ENCODE measurements at regions not wholly inside any gene's neighbourhood (a gene's known extent, or its start where the extent isn't known, plus 50 kb on each side); places are given as distances from the start of the nearest gene placed in this dataset.
"Not testable (repeated sequence)": the region's sequence is repeated elsewhere in the genome, so short reads cannot be mapped to it uniquely, and the experiment has no call there.

DNA sequence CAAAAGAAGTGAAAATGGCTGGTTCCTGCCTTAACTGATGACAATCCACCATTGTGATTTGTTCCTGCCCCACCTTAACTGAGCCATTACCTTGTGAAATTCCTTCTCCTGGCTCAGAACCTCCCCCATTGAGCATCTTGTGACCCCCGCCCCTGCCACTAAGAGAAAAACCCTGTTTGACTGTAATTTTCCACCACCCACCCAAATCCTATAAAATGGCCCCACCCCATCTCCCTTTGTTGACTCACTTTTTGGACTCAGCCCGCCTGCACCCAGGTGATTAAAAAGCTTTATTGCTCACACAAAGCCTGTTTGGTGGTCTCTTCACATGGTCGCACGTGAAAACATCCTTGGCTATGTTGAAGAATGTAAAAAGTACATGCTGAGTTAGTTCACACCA, 197.6 kb upstream of the FBN2 start:
- not testable (repeated sequence) for DNase-seq (ENCODE audit: low spot score)

DNA sequence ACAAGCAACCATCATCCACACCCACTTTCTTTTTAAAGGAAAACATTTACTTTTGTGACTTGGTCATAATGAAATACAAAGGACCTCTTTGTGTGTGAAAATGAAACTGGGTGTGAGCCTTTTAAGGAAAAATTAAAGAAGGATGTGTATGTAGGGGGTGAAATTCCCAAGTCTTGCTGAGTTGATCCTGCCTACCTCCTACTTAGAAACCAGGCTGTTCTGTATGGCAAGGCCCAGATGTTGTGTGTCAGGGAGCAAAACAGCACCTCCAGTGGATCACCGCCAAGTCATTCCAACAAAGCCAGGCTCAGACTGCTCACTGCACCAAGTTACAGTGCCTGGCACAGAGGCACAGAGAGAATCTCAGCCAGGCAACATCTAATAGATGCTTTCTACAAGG, 198.5 kb upstream of the FBN2 start:
- DNase-seq (ENCODE audit: low spot score): peak; percentile 24

GRCh38 chr5:128749136-128749898, 211.3 kb upstream of the FBN2 start:
- DNase-seq (ENCODE audit: low spot score): no peak

DNA sequence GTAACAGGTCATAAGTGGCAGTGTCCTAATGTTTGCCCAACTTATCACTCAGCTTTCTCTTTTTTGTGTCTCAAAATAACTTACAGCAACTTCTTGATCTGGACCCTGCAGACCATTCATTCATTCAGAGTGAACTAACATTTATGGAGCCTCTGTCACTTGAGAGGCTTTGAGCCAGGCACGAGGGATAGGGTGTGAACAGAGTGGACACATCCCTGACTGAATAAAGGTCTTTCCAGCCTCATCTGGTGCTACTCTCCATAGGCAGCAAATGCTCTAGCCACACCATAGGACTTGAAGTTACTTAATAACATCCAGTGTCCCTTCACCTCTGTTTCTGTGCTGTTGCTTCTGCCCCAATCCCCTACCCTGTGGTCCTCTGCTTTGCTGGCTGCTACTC, 212.1 kb upstream of the FBN2 start:
- DNase-seq (ENCODE audit: low spot score): no peak

GRCh38 chr5:128757196-128757959, 207.9 kb upstream of the SLC27A6 start:
- DNase-seq (ENCODE audit: low spot score): no peak

DNA sequence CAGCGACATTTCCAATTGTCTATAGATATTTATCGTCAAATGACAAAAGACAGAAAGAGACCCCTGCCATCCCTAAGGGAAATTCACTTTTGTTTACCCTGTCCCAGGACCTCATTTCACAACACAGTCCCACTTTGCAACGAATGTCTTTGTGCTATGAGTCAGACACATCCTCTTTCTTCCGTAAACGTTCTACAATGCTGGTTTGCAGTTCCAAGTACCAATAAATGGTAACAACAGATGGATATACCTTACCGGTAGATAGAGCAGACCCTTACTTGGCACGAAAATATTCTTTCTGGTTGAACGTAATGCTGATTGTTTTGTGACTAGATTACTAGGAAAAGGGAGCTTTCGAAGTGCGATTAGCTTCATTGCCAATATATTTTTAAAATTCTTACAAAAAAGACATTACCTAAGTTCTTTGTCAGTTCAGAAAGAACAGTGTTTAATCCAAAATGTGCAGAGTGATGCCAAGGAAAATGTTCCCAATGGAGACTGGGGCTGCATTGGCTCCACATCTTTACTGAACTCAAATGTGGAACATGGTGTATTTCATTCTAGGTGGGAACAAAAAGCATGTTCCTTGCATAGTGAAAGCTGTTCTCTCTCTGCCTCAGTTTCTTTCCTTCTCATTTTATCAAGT, 202.5 kb upstream of the SLC27A6 start:
- no peak for DNase-seq (ENCODE audit: low spot score)

DNA sequence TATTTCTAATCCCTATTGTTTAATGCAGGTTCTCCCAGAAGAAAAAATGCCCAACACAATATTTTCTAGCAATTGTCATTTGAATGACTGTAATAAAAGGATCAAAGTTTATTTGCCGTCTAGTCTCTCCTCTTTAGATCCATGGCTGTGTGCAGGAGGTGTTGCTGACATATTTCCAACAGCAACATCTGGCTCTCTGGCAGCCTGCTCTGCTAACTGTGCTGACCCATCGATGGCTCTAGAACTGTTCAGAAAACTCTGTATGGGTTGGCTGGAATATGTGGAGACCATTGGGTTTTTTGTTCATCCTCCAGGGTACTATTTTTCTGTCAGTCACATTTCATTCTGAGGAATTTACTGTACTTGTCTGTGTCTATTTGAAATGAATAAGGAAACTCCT, 202.0 kb upstream of the SLC27A6 start:
- no peak for DNase-seq (ENCODE audit: low spot score)

- DNase-seq (ENCODE audit: low spot score): no peak
Measured at GRCh38 chr5:128764601-128765310, 200.5 kb upstream of the SLC27A6 start.

GRCh38 chr5:128765448-128766061, 199.7 kb upstream of the SLC27A6 start:
- DNase-seq (ENCODE audit: low spot score): no peak

GRCh38 chr5:128766406-128766805, 198.9 kb upstream of the SLC27A6 start:
- no peak for DNase-seq (ENCODE audit: low spot score)

DNA sequence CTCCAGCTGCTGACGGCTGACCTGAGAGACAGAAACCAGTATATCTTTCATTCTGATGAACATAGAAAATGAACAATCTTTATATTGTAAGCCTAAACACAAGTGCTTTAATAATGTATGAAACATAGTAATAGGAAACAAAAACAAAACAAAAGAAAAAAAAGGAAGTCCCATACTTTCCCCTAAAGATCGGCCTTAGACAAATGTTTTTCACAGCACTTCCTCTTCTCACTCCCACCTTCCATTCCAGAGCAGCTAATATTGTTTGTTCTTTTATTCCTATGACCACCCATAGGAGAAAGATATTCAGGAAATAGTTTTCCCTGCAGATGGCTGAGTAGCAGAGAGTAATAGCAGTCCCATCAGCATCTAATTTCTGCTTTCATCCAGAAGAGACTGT, 194.4 kb upstream of the SLC27A6 start:
- DNase-seq (ENCODE audit: low spot score): no peak

DNA sequence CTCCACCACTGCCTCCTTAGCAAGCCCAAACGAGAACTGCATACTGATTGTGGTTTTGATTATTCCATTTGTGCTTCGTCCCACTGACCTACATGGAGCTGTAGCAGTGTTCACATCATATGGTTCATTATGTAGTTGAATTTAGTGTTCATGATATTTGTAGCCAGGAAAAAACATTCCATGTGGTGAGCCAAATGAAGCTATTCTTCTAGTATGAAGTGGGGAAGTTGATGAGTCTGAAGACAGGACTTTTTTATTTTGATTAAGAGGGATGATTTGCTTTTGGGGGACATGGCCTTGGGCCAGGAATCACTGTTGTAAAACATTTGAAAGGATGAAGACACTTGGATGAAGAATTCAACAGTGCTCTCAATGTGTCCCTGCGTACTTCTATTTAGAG, 192.9 kb upstream of the SLC27A6 start:
- no peak for DNase-seq (ENCODE audit: low spot score)

GRCh38 chr5:128773378-128773777, 191.9 kb upstream of the SLC27A6 start:
- DNase-seq (ENCODE audit: low spot score): no peak

- DNase-seq (ENCODE audit: low spot score): no peak
Measured at GRCh38 chr5:128774605-128775004, 190.7 kb upstream of the SLC27A6 start.

DNA sequence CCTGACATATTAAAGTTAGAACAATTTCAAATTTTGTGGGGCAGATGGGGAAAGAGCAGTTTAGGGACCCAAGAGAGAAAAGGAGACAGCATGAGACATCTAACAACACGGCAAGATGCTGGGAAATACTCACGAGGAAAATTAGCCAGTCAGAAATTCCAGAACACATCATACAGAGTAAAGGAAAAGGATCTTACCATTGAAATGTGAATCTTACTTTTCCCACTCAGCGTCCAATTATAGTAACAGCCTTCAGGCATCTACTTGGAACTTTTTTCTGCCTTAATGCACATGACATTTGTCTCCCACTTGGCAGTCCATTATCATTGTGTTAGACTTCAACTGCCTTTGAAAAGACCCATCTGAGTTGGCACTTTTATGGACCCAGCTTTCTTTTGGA, 189.7 kb upstream of the SLC27A6 start:
- DNase-seq (ENCODE audit: low spot score): no peak

GRCh38 chr5:128777052-128777451, 188.2 kb upstream of the SLC27A6 start:
- DNase-seq (ENCODE audit: low spot score): no peak

DNA sequence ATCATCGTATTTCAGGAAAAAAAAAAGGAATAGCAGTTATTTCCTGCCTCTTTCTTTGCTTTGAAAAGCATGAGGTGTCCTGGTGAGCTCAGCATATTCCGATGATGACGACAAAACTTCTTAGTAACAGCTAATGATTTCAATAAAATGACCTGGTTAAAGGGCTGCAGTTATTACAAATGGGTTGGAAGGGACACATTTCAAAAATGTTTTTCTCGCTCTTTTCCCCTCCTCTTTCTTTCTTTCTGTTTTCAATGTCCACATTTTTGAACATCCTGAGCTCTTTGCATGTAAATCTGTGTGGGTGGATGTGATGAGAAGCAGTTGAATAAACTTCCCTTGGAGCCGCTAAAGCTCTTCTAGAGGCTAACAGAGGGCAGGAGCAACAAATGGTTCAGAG, 186.8 kb upstream of the SLC27A6 start:
- DNase-seq (ENCODE audit: low spot score): no peak

DNA sequence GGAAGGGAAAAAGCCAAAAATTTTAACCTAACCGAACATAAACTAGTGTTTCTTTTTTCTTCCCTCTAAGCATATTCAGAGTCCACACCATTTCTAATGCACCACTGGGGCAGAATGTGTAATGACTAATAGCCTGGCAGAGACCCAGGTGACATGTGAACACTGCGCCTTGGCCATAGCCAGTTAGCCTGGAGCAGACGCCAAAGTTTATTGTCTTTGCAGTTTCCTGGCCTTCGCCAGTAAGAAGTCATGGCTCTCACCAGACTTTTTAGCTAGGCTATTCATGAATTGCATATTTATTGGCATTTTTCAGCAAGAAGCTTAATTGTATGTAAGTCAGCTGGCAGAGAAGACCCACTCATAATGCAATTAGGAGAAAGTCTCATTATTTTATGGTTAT, 182.8 kb upstream of the SLC27A6 start:
- peak; percentile 75 for DNase-seq (ENCODE audit: low spot score)

GRCh38 chr5:128784726-128785125, 180.6 kb upstream of the SLC27A6 start:
- no peak for DNase-seq (ENCODE audit: low spot score)

GRCh38 chr5:128791312-128791711, 174.0 kb upstream of the SLC27A6 start:
- no peak for DNase-seq (ENCODE audit: low spot score)

- no peak for DNase-seq (ENCODE audit: low spot score)
Measured at GRCh38 chr5:128796506-128796905, 168.8 kb upstream of the SLC27A6 start.

GRCh38 chr5:128798871-128799270, 166.4 kb upstream of the SLC27A6 start:
- DNase-seq (ENCODE audit: low spot score): no peak
